ENCODE measurements at regions not wholly inside any gene's neighbourhood (a gene's known extent, or its start where the extent isn't known, plus 50 kb on each side); places are given as distances from the start of the nearest gene placed in this dataset.

GRCh38 chr6:140980265-140980887 is 1152.3 kb upstream of the GJE1 start:
- no peak for DNase-seq (ENCODE audit: low spot score)

DNA sequence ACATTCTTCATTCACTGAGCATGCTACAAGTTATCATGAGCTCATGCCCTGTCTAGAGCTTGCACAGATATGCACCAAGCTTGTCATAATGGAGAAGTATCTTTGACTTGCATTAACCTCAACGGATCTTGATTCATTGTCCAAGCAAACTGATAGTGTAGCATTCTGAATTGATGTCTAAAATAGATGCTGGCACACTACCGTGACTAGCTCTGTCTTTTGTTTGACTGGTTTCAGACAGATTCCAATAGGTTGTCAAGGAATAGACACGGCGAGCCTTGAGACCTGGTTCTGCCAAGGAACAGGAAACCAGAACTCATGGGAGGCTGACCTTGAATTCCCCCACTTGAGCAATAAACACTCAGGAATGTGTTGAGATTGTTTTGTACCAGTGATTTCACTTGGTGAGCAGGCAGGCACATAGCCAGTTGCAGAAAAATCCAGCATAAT is 1153.1 kb upstream of the GJE1 start:
- DNase-seq (ENCODE audit: low spot score), result peak; percentile 7

DNA sequence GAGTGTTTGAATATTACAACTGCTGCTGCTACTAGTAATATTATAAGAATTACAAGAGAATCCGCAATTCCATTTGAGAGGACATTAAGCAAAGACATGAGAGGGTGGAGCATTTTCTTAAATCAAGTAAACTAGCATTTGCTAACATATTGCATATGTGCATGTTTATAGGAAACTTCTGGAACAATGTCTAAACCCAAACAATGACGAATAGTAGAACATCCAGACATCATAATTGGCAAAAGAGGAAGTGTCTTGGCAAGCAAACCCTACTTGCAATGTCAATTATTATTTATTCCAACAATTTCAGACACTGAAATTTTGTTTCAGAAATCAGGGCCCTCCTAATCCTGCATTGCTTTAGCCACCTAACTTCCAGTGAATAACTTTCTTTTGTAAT is 1155.3 kb upstream of the GJE1 start:
- no peak for DNase-seq (ENCODE audit: low spot score)

GRCh38 chr6:140976806-140977205 is 1155.9 kb upstream of the GJE1 start:
- DNase-seq (ENCODE audit: low spot score), result no peak

GRCh38 chr6:140970485-140970884 is 1162.2 kb upstream of the GJE1 start:
- DNase-seq (ENCODE audit: low spot score), result no peak

DNA sequence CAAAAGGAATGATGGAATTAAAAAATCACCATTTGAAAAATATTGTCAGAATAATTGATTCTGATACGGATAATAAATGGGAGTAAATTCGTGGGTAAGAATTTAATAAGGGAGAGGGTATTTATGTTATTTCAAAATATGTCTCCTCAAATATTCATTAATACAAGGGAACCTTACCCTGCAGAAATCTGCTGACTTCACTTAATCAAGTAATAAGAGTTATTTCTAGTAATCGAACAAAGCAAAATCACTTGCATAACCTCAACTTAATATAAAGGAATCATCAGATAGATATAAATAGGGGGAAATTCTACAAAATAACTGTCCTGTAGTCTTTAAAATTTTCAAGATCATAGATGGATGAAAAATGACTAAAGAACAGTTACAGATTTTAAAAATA is 1164.7 kb upstream of the GJE1 start:
- DNase-seq (ENCODE audit: low spot score), result no peak

DNA sequence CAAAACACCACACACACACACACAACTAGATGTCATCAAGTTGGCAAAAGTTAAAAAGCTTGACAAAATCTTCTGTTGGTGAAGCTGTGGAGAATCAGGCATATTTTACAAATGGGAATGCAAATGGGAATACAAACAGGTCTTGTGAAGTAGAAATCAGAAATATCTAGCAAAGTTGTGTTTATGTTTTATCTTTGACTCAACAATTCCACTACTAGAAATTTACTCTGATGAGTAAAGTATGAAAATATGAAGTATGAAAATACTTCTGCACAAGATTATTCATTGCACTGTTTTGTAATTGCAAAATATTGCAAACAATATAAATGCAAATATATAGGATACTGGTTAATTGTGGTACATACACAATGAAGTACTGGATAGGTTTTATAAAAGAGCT is 1166.0 kb upstream of the GJE1 start:
- no peak for DNase-seq (ENCODE audit: low spot score)

- peak; percentile 11 for DNase-seq (ENCODE audit: low spot score)
Measured at GRCh38 chr6:140960566-140960965, 1172.2 kb upstream of the GJE1 start.

DNA sequence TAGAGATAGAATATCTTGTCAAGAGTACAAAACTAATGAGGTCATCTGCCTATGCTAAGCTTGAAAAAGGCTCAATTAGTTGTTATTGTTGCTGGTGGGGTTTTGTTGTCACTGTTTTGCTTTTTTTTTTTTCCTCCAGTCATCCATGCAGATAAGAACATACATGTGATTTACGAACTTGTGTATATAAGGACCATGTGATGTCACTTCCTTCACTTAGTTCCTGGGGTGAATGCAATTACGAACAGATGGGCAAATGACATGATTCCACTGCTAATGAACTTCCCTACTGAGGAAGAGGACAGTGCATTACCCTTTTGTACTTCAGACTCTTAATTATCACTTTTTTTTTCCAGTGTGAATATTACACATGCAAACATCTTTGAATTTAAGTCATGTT is 1175.3 kb upstream of the GJE1 start:
- DNase-seq (ENCODE audit: low spot score), result no peak

GRCh38 chr6:140956571-140957369 is 1176.0 kb upstream of the GJE1 start:
- no peak for DNase-seq (ENCODE audit: low spot score)

- no peak for DNase-seq (ENCODE audit: low spot score)
Measured at GRCh38 chr6:140940251-140940925, 1192.3 kb upstream of the GJE1 start.

- no peak for DNase-seq (ENCODE audit: low spot score)
Measured at GRCh38 chr6:140932909-140933308, 1199.8 kb upstream of the GJE1 start.

GRCh38 chr6:140931581-140931980 is 1201.1 kb upstream of the GJE1 start:
- no peak for DNase-seq (ENCODE audit: low spot score)

GRCh38 chr6:140929121-140929520 is 1203.6 kb upstream of the GJE1 start:
- DNase-seq (ENCODE audit: low spot score), result no peak

DNA sequence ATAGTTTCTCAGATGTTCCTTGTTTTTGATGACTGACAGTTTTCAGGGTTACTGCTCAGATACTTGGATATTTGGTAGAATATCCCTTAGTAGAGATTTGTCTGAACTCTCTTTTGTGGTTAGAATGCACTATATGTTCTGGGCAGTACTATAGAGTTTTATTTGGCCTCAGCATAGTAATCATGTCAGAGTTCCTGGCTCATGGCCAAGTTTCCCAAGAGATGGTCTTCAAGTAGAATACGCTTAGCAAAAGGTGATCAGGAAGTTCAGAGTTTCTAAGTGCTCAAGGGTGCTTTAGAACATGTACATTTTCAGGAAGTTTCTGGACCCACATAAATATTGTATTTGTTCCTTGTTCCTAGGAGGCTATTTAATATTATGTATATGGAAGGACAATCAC is 1209.7 kb upstream of the GJE1 start:
- DNase-seq (ENCODE audit: low spot score), result no peak

GRCh38 chr6:140921366-140922226 is 1211.1 kb upstream of the GJE1 start:
- DNase-seq (ENCODE audit: low spot score), result peak; percentile 56

DNA sequence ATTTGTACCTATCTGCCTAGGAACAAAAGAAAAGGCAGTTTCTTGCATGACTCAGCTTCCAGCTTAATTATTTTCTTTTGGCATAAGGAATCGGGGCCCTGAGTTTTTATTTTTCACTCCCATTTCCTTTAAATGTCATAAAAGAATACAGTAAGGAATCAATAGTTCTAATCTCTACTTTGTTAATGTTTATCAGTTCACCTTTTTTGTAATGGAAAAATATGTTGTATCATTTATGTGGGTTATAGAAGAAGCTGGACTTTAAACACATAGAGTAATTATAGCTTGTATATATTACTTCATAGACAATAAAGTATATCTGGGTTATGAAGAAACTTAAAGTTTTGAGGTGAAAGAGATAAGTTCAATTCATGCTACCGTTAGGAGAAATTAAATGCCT is 1214.8 kb upstream of the GJE1 start:
- no peak for DNase-seq (ENCODE audit: low spot score)

GRCh38 chr6:140915551-140915950 is 1217.2 kb upstream of the GJE1 start:
- DNase-seq (ENCODE audit: low spot score), result no peak

- no peak for DNase-seq (ENCODE audit: low spot score)
Measured at GRCh38 chr6:140915103-140915502, 1217.6 kb upstream of the GJE1 start.

DNA sequence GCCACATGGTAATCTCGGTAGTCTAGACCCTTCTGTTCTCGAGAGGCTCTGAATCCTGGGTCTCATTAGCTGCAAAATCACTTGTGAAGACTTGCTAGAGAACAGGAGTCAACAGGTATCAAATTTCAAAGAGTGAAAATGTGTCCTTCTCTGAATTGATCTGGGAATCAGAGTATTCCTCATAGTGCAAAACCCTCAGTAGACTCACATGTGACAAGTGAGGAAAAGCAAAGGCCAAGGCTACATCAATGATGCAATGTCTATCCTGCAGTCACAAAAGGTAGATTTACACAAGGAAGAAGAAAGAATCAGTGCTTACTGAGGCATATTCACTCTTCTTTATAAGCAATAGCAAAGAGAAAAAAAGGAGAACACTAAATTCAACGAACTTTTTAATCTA is 1220.0 kb upstream of the GJE1 start:
- DNase-seq (ENCODE audit: low spot score), result no peak

DNA sequence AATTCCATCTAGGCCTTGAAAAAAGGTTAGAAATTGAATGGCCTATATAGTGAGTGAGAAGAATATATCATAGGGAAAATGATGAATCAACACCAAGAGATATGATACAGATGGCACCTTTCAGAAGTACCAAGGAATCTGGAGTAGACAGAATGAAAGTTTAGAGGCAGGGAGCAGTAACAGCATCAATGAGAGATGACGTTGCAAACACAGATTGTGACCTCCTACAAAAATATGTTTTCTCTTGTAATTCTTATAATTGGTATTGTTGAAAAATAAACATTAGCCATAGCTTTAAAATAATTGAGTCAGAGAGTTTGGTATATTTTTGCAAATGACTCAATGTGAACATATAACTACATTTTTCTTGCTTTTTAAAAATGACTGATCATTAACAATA is 1223.1 kb upstream of the GJE1 start:
- DNase-seq (ENCODE audit: low spot score), result no peak

DNA sequence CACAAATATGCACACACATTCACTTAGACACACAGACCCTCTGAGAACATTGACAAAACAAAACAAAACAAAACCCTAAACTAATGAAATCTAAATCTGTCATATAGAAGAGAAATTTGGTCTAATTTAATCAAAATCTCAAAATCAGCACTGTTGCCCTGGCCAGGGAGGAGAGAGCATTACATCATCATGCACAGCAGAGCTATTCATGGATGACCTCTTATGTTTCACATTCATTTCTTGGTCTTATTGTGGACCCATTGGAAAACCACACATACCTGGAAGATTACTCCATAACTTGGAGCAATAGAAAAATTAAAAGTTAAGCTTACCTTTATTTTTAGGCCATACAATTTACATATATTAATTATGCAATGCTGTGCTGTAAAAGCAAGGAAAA is 1223.6 kb upstream of the GJE1 start:
- no peak for DNase-seq (ENCODE audit: low spot score)

Measured in kidney capillary endothelial cell (primary cell).